Spinal cord (tissue), 9 donors: ENCODE measurements at regions not wholly inside any gene's neighbourhood (a gene's known extent, or its start where the extent isn't known, plus 50 kb on each side); places are given as distances from the start of the nearest gene placed in this dataset.
"Not testable (repeated sequence)": the region's sequence is repeated elsewhere in the genome, so short reads cannot be mapped to it uniquely, and the experiment has no call there.

ENCODE experiments used
- DNase-seq, 6 donors: peaks; one replicate each; pipeline versions ENCODE4 v3.0.0 to v3.0.0-alpha.2; 2013 to 2015; ENCODE audit warnings: low spot score in 6 of 6, low read depth in 4 of 6
- H3K27ac ChIP-seq: one replicate; pipeline ENCODE4 v1.5.1; 2013; ENCODE audit warnings: low read depth, low read length, control low read depth
- H3K27me3 ChIP-seq: one replicate; pipeline ENCODE4 v1.6.1; 2013; ENCODE audit warnings: low read length; ENCODE audit not compliant: control insufficient read depth, insufficient read depth
- H3K36me3 ChIP-seq: one replicate; pipeline ENCODE4 v1.6.1; 2013; ENCODE audit warnings: low read length; ENCODE audit not compliant: control insufficient read depth, insufficient read depth
- H3K4me1 ChIP-seq: one replicate; pipeline ENCODE4 v1.6.1; 2013; ENCODE audit warnings: low read length; ENCODE audit not compliant: control insufficient read depth, insufficient read depth
- H3K4me3 ChIP-seq: one replicate; pipeline ENCODE4 v1.5.1; 2013; ENCODE audit warnings: low read depth, low read length, control low read depth
- H3K9me3 ChIP-seq: one replicate; pipeline ENCODE4 v1.6.1; 2013; ENCODE audit warnings: low read length; ENCODE audit not compliant: control insufficient read depth, insufficient read depth
- WGBS: methylation state at CpG from one replicate; pipeline ENCODE4 v1.1.5; 2013; ENCODE audit warnings: missing lambda C conversion rate; ENCODE audit not compliant: insufficient coverage; 5-methylcytosine and 5-hydroxymethylcytosine counted together
- donor health status: healthy.

DNA sequence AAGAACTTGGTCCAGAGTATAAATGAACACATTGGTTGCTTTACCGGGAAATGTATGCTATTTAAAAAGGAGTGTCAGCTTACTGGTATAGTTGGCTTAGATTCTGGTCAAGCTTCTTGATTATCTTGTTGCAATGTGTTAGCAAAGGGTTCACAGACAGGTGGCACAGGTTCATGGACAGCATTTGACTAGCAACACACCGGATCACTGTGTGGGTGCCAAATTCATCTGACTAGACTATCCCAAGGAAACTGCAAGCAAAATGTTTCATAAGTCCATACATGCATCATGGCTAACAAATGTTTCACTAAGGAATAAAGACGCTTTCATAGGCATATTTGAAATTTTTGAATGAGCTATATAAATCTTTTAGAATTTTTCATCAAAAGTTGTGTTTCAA lies 274.1 kb downstream of the PLK2 start:
- DNase-seq: no peak
- H3K4me3 ChIP-seq: no peak overlapping the region
- no peak overlapping the region for H3K27ac ChIP-seq
- WGBS: 100% methylated on average over 2 of the region's 3 CpGs
- H3K27me3 ChIP-seq: no peaks in the 10 kb centered on the region
- H3K4me1 ChIP-seq: no peaks in the 10 kb centered on the region
- H3K36me3 ChIP-seq: no peaks in the 10 kb centered on the region
- H3K9me3 ChIP-seq: no peaks in the 10 kb centered on the region

DNA sequence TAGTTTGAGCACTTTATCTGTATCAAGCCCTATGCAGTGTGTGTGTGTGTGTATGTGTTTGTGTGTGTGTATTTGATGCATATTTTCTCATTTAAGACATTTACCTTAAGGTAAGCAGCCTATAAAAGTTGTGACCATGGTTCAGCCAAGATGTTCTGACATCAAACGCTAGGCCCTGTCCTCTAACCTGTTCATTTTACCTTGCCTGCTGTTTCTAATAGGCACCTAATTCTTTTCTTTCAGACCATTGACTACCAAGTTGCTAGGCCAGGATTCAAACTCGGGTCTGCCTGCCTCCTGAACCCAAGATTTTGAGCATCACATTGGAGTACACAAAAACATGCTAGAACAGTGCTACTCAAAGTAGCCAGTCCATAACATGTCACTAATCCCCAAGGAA lies 274.5 kb downstream of the PLK2 start:
- 79% methylated on average over 2 of the region's 2 CpGs for WGBS

DNA sequence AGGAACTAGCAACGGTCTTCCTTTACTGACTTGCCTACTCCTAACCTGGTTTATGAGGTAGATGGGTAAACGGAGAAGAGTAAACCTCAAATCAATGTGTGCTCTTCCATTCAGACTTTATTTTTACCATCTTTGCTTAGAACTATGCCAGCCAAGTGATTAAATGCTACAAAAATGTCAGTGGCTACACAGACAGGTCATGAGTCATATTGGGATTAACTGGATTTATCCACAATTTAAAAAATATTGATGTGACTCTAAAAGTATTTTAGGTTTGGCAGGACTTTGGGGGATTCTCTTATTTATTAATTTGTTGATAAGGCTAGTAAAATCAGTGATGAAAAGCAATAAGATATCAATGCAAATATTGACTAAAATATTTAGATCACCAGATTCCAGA lies 275.0 kb downstream of the PLK2 start:
- H3K36me3 ChIP-seq: no peaks in the 10 kb centered on the region
- H3K27me3 ChIP-seq: no peaks in the 10 kb centered on the region
- no peaks in the 10 kb centered on the region for H3K9me3 ChIP-seq
- no peak for DNase-seq
- no CpG with 5 or more reads among the region's 2 CpGs for WGBS
- H3K4me1 ChIP-seq: no peaks in the 10 kb centered on the region
- H3K27ac ChIP-seq: no peak overlapping the region
- H3K4me3 ChIP-seq: no peak overlapping the region

More for the DNA sequence above, 274.5 kb downstream of the PLK2 start:
- Histone ChIP-seq H3K27ac (no peak overlapping the region), H3K36me3 (no peaks in the 10 kb centered on the region), H3K27me3 (no peaks in the 10 kb centered on the region), H3K4me3 (no peak overlapping the region), H3K9me3 (no peaks in the 10 kb centered on the region), H3K4me1 (no peaks in the 10 kb centered on the region)
- DNase-seq: no peak

DNA sequence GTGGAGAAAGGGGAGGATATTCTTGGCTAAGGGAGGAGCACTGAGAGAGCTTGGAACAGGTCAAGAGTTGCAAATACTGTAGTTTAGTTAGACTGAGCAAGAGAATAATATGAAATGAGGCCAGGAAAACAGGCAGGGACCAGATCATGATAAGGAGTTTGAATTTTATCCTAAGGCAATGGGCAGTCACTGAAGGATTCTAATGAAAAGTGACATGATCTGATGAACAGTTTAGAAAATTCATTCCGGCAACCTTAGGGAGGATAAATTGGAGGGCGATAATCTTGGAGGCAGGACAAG lies 276.1 kb downstream of the PLK2 start:
- Histone ChIP-seq H3K9me3 (no peaks in the 10 kb centered on the region), H3K4me3 (no peak overlapping the region), H3K36me3 (no peaks in the 10 kb centered on the region), H3K4me1 (no peaks in the 10 kb centered on the region), H3K27ac (no peak overlapping the region), H3K27me3 (no peaks in the 10 kb centered on the region)
- DNase-seq: no peak
- 94% methylated on average over 2 of the region's 2 CpGs for WGBS

DNA sequence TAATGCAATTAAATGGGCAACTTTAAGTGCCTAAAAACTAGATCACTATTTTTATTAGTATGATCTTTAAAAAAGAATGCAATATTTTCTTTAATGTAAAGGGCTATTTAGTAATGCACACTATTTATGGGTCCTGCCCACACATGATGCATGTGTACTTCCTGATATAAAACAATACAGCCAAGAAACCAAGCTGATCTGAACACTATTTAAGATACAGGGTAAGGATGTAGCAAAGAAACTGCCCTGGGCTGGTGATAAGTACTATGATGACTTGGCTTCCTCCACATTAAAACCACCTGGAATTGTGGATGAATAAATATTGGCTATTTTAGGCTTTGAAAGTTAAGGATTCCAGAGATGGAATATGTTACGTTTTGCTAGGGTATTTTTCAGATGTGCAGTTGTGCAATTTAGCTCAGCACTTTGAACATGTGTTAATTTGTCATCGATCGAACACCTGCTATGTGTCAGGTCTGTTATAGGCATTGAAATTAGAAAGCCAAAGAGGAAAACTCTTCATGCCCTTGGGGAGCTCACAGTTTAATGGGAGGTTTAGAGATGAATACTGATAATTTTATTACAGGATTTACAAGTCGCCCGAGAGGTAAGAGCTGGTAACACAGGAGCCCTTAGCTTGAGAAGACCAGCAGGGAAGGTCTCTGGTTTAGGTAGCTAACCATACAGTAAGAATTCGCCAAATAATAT lies 276.7 kb downstream of the PLK2 start:
- H3K4me3 ChIP-seq: no peak overlapping the region
- H3K36me3 ChIP-seq: no peaks in the 10 kb centered on the region
- no peaks in the 10 kb centered on the region for H3K9me3 ChIP-seq
- H3K27ac ChIP-seq: no peak overlapping the region
- no peaks in the 10 kb centered on the region for H3K27me3 ChIP-seq
- WGBS: 83% methylated on average over 4 of the region's 6 CpGs
- H3K4me1 ChIP-seq: no peaks in the 10 kb centered on the region
- DNase-seq: peak in 1 of 6 donors; percentile 44

DNA sequence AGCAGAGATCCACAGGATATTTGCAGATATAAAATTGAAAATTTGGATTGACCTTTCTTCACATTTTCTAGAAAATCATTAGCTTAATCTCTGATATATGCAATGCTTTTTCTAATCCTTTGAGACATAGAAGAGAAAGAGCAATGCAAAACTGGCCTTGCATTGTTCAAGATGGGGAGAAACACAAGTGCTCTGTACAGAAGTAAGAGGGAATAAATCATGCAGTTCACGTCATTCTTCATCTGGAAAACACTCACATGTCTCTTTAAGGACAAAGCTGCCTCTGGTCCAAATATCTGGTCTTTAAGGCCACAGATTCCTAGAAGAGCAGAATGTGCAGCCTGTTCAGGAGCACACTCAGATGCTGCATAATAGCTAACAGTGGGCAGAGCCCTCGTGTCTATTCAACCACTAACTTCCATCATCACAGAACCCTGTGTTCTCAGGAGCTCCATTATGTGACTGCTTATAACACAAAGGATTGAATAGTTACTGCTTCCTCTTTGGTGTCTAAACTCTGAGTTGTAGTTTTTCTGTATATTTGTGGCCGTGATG lies 277.5 kb downstream of the PLK2 start:
- 50% methylated on average over 3 of the region's 3 CpGs for WGBS
- H3K27ac ChIP-seq: peak overlapping the region; percentile 16

DNA sequence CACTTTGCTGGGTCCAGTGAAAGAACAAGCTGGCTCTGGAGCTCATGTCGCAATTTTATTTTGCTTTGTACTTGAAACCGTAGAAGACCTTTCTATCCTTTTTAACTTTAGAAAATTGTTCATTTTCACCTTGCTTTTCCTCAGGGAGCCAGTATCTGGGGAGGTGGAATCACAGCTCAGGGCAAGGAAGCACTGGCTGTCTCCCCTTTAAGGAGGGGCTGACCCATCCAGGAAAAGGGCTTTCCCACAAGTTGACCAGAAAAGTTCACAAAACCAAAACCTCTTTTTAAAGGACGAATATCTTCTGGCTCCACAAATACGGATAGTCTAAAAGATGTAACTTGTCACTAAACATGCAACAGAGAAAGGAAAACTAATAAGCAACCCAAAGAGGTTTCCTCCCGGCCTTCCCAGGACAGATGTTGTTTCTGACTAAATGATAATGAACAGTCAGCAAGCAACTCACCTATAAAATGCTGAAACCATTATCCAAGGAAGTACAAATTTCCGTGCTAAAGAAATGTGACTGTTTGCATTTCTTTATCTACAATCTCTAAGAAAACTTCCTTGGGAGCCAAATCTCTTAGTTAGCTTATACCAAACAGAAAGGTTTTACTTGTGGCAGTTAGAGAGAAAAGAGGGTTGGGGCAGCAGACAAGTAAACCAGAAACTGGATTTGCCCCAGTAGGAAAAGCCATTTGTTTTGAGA lies 278.2 kb downstream of the PLK2 start:
- Histone ChIP-seq H3K9me3 (no peaks in the 10 kb centered on the region), H3K27ac (no peak overlapping the region), H3K27me3 (no peaks in the 10 kb centered on the region), H3K36me3 (no peaks in the 10 kb centered on the region), H3K4me1 (no peaks in the 10 kb centered on the region), H3K4me3 (no peak overlapping the region)
- no peak for DNase-seq
- WGBS: no CpG with 5 or more reads among the region's 6 CpGs

More for the DNA sequence above, 277.5 kb downstream of the PLK2 start:
- H3K9me3 ChIP-seq: no peaks in the 10 kb centered on the region
- no peaks in the 10 kb centered on the region for H3K27me3 ChIP-seq
- no peaks in the 10 kb centered on the region for H3K4me1 ChIP-seq
- H3K36me3 ChIP-seq: no peaks in the 10 kb centered on the region
- no peak overlapping the region for H3K4me3 ChIP-seq
- DNase-seq: peak in 2 of 6 donors; percentile 42 to 54

DNA sequence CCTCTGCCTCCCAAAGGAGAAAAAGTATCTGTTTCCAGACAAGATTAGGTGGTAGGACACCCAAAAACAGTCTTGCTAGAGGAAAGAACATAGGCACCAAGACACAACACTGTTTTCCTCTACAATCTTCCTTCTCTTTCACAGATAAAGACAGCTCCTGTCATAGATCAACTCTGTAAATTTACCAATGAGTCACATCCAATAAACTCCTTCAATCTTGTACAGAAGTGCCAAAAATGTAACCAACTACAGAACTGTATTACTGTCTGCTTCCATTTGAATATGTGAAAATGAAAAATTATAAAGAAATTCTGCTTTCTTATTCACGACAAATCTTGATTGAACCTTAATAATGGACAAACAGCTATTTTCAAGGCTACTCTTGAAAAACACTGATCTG lies 286.9 kb downstream of the PLK2 start:
- Histone ChIP-seq H3K36me3 (no peaks in the 10 kb centered on the region), H3K4me1 (no peaks in the 10 kb centered on the region), H3K27me3 (no peaks in the 10 kb centered on the region), H3K27ac (no peak overlapping the region), H3K9me3 (no peaks in the 10 kb centered on the region), H3K4me3 (no peak overlapping the region)
- whole genome bisulfite sequencing: no CpG with 5 or more reads among the region's 1 CpG
- no peak for DNase-seq

DNA sequence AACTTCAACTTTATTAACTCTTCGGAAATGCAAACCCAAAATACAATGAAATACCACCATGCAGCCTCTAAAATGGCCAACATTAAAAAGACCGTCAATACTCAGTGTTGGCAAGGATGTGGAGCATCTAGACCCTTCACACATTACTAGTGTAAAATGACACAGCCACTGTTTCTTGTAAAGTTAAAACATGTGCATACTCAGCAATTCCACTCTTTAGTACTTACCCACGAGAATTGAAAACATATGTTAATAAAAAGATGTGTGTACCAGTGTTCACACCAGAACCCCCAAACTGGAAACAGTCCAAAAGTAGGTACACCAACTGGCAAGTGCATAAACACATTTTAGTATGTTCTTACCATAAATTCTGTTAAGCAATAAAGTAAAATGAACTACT lies 294.7 kb downstream of the PLK2 start:
- Histone ChIP-seq H3K4me1 (no peaks in the 10 kb centered on the region), H3K4me3 (no peak overlapping the region), H3K27ac (no peak overlapping the region), H3K27me3 (no peaks in the 10 kb centered on the region), H3K36me3 (no peaks in the 10 kb centered on the region), H3K9me3 (no peaks in the 10 kb centered on the region)
- no CpG with 5 or more reads among the region's 3 CpGs for WGBS
- DNase-seq: no peak

DNA sequence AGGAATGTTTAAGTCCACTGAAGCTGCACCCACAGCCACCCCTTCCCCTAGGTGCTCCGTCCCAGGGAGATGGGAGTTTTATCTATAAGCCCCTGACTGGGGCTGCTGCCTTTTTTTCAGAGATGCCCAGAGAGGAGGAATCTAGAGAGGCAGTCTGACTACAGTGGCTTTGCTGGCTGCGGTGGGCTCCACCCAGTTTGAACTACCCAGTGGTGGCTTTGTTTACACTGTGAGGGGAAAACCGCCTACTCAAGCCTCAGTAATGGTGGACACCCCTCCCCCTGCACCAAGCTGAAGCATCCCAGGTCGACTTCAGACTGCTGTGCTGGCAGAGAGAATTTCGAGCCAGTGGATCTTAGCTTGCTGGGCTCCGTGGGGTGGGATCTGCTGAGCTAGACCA lies 298.0 kb downstream of the PLK2 start:
- H3K27me3 ChIP-seq, H3K36me3 ChIP-seq, H3K4me1 ChIP-seq, DNase-seq, H3K4me3 ChIP-seq, H3K9me3 ChIP-seq, H3K27ac ChIP-seq: not testable (repeated sequence)
- 83% methylated on average over 5 of the region's 6 CpGs for WGBS
